Activated CD8-positive, alpha-beta T cell treated with anti-CD3 and anti-CD28 coated beads for 36 hours (primary cell): ENCODE measurements at regions not wholly inside any gene's neighbourhood (a gene's known extent, or its start where the extent isn't known, plus 50 kb on each side); places are given as distances from the start of the nearest gene placed in this dataset.

Source experiments
- ATAC-seq: fragments of 200-7000 bp; cut with Tn5 transposase; one replicate; pipeline ENCODE4 v1.10.0; 2021; ENCODE audit warnings: mild to moderate bottlenecking, moderate library complexity
- CTCF ChIA-PET: fragments of 350-600 bp; sonication (Branson Sonifier 250); formaldehyde crosslinking; loops from one replicate; lab custom pipeline; 2021; ENCODE audit warnings: antibody characterized with exemption; lab: Charles Lee
- POLR2A ChIA-PET: fragments of 350-600 bp; sonication (Branson Sonifier 250); formaldehyde crosslinking; loops from one replicate; lab custom pipeline; 2021; ENCODE audit warnings: antibody characterized with exemption; lab: Charles Lee
- DNase-seq: peaks from one replicate; pipeline ENCODE4 v3.0.0-alpha.2; 2020
- H3K27ac Mint-ChIP-seq: one replicate; pipeline ENCODE4 v1.8.0; 2021; ENCODE audit warnings: mild to moderate bottlenecking, mixed read lengths
- H3K27me3 Mint-ChIP-seq: one replicate; pipeline ENCODE4 v1.8.0; 2021; ENCODE audit warnings: mixed read lengths
- H3K36me3 Mint-ChIP-seq: one replicate; pipeline ENCODE4 v1.8.0; 2021; ENCODE audit warnings: low read depth, mixed read lengths
- H3K4me1 Mint-ChIP-seq: one replicate; pipeline ENCODE4 v1.8.0; 2021; ENCODE audit warnings: low read depth, mixed read lengths
- H3K4me3 Mint-ChIP-seq: one replicate; pipeline ENCODE4 v1.8.0; 2021; ENCODE audit warnings: mild to moderate bottlenecking, moderate library complexity, mixed read lengths
- H3K9me3 Mint-ChIP-seq: one replicate; pipeline ENCODE4 v1.8.0; 2021; ENCODE audit warnings: mixed read lengths
- intact Hi-C: fragments of 100-400 bp; cut with micrococcal nuclease; formaldehyde crosslinking; loops from one replicate; pipeline ENCODE4 v1.10.0; 2022
- TF ChIP-seq, protein P1 (sequence below): fragments of 200-600 bp; IDR thresholded peaks from one replicate; pipeline ENCODE4 v1.8.0; 2022; ENCODE audit warnings: antibody characterized with exemption, mild to moderate bottlenecking

DNA sequence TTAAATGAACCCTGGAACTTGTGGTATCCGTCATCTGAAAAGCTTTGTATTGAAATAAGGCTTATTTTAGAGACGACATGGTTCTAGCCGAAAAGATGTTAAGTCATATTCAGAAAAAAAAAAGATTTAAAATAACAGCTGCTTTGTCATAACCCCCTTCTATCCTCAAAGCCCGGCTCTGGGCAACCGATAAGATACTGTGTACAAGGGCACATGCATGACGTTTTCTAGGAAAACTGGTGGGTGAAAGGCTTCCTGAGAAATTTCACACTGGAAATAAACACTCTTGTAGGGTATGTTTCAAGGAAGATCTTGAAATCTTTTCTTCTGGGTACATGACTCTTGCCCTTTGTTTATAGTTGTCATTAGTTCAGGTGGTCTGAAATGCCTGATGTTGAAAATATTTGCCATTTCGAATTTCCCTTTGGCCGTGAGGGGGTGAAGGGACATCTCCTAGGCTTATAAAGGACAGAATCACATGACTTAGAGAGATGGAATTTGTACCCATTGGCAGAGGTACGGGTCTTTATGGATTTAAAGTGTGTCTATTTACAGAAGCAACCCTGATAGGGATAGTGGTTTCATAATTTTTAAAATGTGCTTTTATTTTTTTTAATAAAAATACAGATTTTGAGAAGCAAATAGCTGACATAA is 232.5 kb downstream of the PTEN start:
- ATAC-seq = no peak
- peaks cover 10% of the 10 kb centered on the region for H3K27me3 Mint-ChIP-seq
- CTCF ChIA-PET = interaction anchor here (1.3 kb wide), 1 partner anchor 13 kb away, joined by 3 read pairs; no protein-coding TSS in a partner anchor
- peaks cover 25% of the 10 kb centered on the region for H3K4me1 Mint-ChIP-seq
- POLR2A ChIA-PET = no interaction called here
- no peaks in the 10 kb centered on the region for H3K36me3 Mint-ChIP-seq
- H3K4me3 Mint-ChIP-seq = no peak overlapping the region
- no peak overlapping the region for H3K27ac Mint-ChIP-seq
- TF ChIP-seq, protein P1, sequence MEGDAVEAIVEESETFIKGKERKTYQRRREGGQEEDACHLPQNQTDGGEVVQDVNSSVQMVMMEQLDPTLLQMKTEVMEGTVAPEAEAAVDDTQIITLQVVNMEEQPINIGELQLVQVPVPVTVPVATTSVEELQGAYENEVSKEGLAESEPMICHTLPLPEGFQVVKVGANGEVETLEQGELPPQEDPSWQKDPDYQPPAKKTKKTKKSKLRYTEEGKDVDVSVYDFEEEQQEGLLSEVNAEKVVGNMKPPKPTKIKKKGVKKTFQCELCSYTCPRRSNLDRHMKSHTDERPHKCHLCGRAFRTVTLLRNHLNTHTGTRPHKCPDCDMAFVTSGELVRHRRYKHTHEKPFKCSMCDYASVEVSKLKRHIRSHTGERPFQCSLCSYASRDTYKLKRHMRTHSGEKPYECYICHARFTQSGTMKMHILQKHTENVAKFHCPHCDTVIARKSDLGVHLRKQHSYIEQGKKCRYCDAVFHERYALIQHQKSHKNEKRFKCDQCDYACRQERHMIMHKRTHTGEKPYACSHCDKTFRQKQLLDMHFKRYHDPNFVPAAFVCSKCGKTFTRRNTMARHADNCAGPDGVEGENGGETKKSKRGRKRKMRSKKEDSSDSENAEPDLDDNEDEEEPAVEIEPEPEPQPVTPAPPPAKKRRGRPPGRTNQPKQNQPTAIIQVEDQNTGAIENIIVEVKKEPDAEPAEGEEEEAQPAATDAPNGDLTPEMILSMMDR = no peak
- intact Hi-C loops = no loop called here
- H3K9me3 Mint-ChIP-seq = no peaks in the 10 kb centered on the region
- DNase-seq = no peak

DNA sequence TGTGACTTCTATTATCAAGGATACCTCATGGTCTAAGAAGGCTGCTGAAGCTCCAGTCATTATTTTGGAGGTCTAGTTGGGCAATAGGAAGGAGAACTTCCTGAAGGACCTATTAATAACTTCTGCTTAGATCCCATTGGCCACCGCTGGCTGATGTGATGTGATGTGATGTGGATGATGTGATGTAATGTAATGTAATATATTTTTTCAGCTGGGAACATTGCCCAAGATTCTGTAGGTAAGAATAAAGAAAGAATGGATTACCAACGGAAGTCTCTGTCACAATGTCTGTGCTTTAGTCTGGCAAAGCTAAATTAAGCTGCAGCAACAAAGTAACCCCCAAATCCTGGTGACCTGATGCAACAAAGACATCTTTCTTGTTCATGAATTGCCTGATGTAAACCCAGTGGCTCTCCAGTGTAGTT is 233.7 kb downstream of the PTEN start:
- CTCF ChIA-PET = interaction anchor here (1.3 to 2.4 kb wide), 2 partner anchors 12 to 17 kb away, joined by 3 to 8 read pairs; no protein-coding TSS in a partner anchor
- intact Hi-C loops = no loop called here
- Mint-ChIP-seq H3K4me3 (no peak overlapping the region), H3K27me3 (peaks cover 10% of the 10 kb centered on the region), H3K36me3 (no peaks in the 10 kb centered on the region), H3K4me1 (peaks cover 13% of the 10 kb centered on the region), H3K9me3 (no peaks in the 10 kb centered on the region), H3K27ac (no peak overlapping the region)
- POLR2A ChIA-PET = no interaction called here
- TF ChIP-seq, protein P1 = no peak
- DNase-seq (no peak), ATAC-seq (no peak)

DNA sequence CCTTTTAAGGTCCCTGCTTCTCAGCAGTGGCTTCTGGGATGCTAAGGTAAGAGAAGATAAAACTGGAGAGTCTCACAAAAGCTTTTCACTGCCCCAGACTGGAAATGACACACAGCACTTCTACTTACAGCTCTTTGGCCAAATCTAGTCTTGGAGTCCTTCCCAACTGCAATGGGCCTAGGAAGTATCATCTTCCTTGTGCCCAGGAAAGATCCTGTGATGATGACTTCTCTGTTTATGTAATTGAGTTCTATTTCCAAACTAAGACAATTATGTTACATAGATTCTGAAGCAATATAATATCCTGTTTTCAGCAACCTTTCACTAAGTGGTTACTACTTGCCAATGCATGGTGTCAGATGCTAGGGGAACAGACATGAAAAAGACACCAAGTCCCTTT is 234.1 kb downstream of the PTEN start:
- H3K4me3 Mint-ChIP-seq = no peak overlapping the region
- CTCF ChIA-PET = interaction anchor here (2.4 kb wide), 1 partner anchor 16 kb away, joined by 8 read pairs; no protein-coding TSS in a partner anchor
- DNase-seq (no peak), ATAC-seq (no peak)
- H3K27ac Mint-ChIP-seq = no peak overlapping the region
- no peaks in the 10 kb centered on the region for H3K36me3 Mint-ChIP-seq
- H3K9me3 Mint-ChIP-seq = no peaks in the 10 kb centered on the region
- H3K4me1 Mint-ChIP-seq = peaks cover 9% of the 10 kb centered on the region
- POLR2A ChIA-PET = no interaction called here
- TF ChIP-seq, protein P1 = no peak
- peaks cover 10% of the 10 kb centered on the region for H3K27me3 Mint-ChIP-seq
- intact Hi-C loops = no loop called here

DNA sequence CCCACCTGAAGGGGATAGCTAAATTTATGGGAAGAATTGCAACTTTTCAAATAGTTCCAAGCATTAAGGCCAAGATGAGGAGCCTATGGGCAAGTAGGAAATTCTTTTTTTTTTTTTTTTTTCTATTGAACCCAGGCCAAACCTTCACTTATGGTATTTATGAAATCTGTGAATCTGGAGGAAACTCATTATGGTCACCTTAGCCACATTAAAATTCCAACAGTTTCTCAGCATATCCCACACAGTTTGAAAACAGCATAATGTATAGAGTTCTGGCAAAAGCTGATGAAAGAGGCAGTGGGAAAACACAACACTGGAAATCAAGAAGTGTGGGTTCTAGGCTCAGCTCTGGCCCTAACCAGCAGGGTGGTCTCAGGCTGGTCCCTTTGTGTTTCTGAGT is 236.9 kb downstream of the PTEN start:
- Mint-ChIP-seq H3K36me3 (no peaks in the 10 kb centered on the region), H3K4me1 (peaks cover 1% of the 10 kb centered on the region), H3K4me3 (no peak overlapping the region), H3K27ac (no peak overlapping the region), H3K27me3 (peaks cover 4% of the 10 kb centered on the region), H3K9me3 (no peaks in the 10 kb centered on the region)
- TF ChIP-seq, protein P1 = no peak
- intact Hi-C loops = no loop called here
- no peak for DNase-seq
- ChIA-PET POLR2A (interaction anchor here (1.0 kb wide), 1 partner anchor 9 kb away, joined by 3 read pairs; no protein-coding TSS in a partner anchor), CTCF (no interaction called here)
- no peak for ATAC-seq

DNA sequence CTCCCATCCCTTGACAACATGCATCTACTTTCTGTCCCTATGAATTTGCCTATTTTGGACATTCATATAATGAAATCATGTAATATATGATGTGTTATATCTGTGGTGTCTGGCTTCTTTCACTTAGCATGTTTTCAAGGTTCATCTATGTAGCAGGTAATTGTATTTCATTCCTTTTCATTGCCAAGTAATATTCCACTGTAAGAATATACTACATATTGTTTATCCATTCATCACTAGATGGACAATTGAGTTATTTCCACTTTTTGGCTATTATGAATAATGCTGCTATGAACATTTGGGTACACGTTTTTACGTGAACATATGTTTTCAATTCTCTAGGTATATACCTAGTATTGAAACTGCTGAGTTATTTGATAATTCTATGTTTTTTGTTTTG is 238.2 kb downstream of the PTEN start:
- DNase-seq (no peak), ATAC-seq (no peak)
- Mint-ChIP-seq H3K4me1 (peaks cover 1% of the 10 kb centered on the region), H3K4me3 (no peak overlapping the region), H3K36me3 (no peaks in the 10 kb centered on the region), H3K27me3 (peaks cover 4% of the 10 kb centered on the region), H3K27ac (no peak overlapping the region), H3K9me3 (no peaks in the 10 kb centered on the region)
- intact Hi-C loops = no loop called here
- ChIA-PET POLR2A (no interaction called here), CTCF (interaction anchor here (0.9 kb wide), 1 partner anchor 33 kb away, joined by 3 read pairs; no protein-coding TSS in a partner anchor)
- TF ChIP-seq, protein P1 = no peak
